OCI-LY7 (cell line): ENCODE measurements at regions not wholly inside any gene's neighbourhood (a gene's known extent, or its start where the extent isn't known, plus 50 kb on each side); places are given as distances from the start of the nearest gene placed in this dataset.

Experiments used
- EZH2phosphoT487 ChIP-seq: fragments of 200-600 bp; sonication (generic); IDR thresholded peaks from 2 replicates; pipeline ENCODE4 v1.6.1; 2018; ENCODE audit warnings: low read depth, borderline replicate concordance, mild to moderate bottlenecking, mixed run types, antibody characterized with exemption, low read length, moderate library complexity, mixed read lengths
- TF ChIP-seq, protein P1 (sequence below): fragments of 200-600 bp; sonication (generic); conservative IDR thresholded peaks from 2 replicates; pipeline ENCODE4 v1.5.1; 2014; ENCODE audit warnings: mild to moderate bottlenecking, antibody characterized with exemption, low read length, moderate library complexity, mixed read lengths

DNA sequence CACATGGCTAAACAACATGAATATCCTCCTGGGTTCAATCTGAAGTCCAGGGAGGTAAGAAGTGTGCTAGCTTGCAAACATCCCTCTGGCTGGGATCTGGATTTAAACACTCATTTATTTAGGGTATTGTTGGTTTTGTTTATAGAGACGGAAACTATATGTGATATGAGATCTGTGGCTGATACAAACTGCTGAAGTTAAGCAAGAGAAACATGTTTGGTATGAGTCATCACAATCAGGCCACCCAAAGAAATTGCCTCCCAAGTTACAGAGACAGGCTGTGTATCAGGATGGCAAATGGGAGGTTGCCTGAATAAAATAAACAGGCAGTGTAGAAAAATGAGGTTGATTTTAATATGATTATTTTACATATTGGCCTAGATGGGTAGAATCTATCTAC is 562.1 kb downstream of the IGSF11 start:
- TF ChIP-seq, protein P1, sequence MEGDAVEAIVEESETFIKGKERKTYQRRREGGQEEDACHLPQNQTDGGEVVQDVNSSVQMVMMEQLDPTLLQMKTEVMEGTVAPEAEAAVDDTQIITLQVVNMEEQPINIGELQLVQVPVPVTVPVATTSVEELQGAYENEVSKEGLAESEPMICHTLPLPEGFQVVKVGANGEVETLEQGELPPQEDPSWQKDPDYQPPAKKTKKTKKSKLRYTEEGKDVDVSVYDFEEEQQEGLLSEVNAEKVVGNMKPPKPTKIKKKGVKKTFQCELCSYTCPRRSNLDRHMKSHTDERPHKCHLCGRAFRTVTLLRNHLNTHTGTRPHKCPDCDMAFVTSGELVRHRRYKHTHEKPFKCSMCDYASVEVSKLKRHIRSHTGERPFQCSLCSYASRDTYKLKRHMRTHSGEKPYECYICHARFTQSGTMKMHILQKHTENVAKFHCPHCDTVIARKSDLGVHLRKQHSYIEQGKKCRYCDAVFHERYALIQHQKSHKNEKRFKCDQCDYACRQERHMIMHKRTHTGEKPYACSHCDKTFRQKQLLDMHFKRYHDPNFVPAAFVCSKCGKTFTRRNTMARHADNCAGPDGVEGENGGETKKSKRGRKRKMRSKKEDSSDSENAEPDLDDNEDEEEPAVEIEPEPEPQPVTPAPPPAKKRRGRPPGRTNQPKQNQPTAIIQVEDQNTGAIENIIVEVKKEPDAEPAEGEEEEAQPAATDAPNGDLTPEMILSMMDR = no peak
- no peak for TF ChIP-seq EZH2phosphoT487
